ENCODE measurements at regions not wholly inside any gene's neighbourhood (a gene's known extent, or its start where the extent isn't known, plus 50 kb on each side); places are given as distances from the start of the nearest gene placed in this dataset.

DNA sequence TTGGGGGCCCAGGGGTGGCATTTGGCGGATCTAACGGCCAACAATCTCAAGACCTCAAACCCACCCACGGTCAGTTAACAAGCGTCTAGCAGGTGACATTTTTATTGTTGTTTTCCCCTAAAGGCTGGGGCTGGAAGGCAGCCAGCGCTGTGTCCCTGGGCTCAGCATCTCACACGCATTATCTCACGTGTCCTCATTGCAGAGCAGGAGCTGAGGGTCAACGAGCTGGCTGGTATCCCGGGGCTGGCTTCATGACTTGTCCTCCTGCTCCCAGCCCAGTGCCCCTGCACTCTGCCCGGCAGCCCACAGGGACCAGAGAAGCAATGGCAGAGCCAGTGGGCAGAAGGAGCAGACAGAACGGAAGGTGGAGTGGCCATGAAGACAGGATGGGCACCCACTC lies 54.4 kb upstream of the TMEM273 start:
- TF ChIP-seq CTCF (conservative IDR thresholded peaks at IDR 0.05; ENCODE audit: low read depth, low read length) (no peak), MAZ (IDR thresholded peaks at IDR 0.05; ENCODE audit: borderline replicate concordance, low read depth, low read length) (no peak), RAD21 (IDR thresholded peaks at IDR 0.05; ENCODE audit: low read length) (no peak), POLR2A (IDR thresholded peaks at IDR 0.05; ENCODE audit: low read depth, low read length) (no peak)
- TF ChIP-seq, protein P1, sequence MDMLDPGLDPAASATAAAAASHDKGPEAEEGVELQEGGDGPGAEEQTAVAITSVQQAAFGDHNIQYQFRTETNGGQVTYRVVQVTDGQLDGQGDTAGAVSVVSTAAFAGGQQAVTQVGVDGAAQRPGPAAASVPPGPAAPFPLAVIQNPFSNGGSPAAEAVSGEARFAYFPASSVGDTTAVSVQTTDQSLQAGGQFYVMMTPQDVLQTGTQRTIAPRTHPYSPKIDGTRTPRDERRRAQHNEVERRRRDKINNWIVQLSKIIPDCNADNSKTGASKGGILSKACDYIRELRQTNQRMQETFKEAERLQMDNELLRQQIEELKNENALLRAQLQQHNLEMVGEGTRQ (IDR thresholded peaks at IDR 0.05; ENCODE audit: low read depth, low read length), result no peak
- TF ChIP-seq, protein P2, sequence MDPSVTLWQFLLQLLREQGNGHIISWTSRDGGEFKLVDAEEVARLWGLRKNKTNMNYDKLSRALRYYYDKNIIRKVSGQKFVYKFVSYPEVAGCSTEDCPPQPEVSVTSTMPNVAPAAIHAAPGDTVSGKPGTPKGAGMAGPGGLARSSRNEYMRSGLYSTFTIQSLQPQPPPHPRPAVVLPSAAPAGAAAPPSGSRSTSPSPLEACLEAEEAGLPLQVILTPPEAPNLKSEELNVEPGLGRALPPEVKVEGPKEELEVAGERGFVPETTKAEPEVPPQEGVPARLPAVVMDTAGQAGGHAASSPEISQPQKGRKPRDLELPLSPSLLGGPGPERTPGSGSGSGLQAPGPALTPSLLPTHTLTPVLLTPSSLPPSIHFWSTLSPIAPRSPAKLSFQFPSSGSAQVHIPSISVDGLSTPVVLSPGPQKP (IDR thresholded peaks at IDR 0.05; ENCODE audit: borderline replicate concordance, low read depth, low read length), result no peak
